A204.1 (cell line): ENCODE measurements at regions not wholly inside any gene's neighbourhood (a gene's known extent, or its start where the extent isn't known, plus 50 kb on each side); places are given as distances from the start of the nearest gene placed in this dataset.
"Not testable (repeated sequence)": the region's sequence is repeated elsewhere in the genome, so short reads cannot be mapped to it uniquely, and the experiment has no call there.

Source experiments
- FAIRE-seq: peaks from 2 replicates; lab custom pipeline; 2012; peaks lifted over from hg19 to GRCh38; lab: Jason Lieb, UNC

DNA sequence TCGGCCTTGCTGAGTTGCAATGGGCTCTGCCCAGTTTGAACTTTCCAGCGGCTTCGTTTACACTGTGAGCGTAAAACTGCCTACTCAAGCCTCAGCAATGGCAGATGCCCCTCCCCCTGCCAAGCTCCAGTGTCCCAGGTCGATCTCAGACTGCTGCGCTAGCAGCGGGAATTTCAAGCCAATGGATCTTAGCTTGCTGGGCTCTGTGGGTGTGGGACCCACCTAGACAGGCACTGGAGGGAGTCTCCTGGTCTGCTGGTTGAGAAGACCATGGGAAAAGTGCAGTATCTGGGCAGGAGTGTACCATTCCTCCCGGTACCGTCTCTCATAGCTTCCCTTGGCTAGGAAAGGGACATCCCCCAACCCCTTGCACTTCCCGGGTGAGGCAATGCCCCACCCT, 88.2 kb downstream of the KLHL28 start:
- no peak for FAIRE-seq

DNA sequence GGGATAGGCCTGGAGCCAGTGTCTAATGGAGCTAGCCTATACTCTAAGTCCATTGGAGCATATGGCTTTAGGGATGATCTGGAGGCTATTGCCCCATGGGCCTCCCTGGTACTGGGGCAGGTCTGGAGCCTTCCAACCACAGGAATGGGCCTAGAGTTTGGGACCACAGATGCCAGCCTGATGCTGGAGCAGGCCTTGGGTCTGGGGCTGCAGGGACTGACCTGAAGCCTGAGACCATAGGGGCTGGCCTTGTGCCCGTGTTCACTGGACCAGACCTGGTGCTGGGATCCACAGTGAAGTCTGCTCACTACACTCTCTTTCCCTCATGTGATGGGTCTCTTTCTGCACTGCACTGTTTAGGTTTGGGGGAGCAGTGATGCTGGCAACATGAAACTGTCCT, 95.0 kb downstream of the KLHL28 start:
- no peak for FAIRE-seq

- no peak for FAIRE-seq
Observed at GRCh38 chr14:44866322-44866721, 95.4 kb downstream of the KLHL28 start.

- FAIRE-seq, result no peak
Observed at GRCh38 chr14:44863271-44863670, 98.5 kb downstream of the KLHL28 start.

- no peak for FAIRE-seq
Observed at GRCh38 chr14:44854114-44854513, 107.6 kb downstream of the KLHL28 start.

DNA sequence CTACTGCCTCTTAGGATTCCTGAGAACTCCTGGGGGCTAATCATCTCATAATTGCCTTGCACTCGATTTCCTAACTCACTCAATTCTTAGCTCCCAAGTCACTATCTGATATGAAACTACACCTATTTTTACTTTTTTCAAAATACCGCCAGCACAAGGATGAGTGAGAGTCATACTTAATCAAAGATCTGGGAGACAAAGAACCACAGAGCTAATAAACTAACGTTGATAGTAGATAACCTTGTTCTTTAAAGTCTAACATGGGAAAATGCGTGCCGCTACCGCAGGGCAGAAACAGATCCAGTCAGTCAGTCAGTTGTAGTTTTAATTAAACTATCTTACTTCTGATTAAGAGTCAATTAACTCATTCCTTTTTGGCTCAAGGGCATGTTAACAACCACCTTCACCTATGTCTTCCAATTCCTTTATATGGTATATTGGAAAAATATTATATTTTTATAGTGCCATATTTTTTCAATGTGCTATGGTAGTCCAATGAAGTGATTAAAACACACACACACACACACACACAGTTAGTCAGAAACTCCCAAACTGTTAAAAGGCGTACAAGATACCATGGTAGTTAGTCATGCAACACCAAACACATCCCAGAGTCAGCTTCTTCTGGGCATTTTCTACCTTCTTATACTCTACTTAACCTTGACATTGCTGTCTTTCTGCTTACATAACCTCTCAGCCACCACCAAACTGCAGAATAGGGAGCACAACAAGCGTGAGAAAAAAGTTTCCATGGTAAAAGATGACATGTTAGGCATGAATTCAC, 114.0 kb downstream of the KLHL28 start:
- no peak for FAIRE-seq

DNA sequence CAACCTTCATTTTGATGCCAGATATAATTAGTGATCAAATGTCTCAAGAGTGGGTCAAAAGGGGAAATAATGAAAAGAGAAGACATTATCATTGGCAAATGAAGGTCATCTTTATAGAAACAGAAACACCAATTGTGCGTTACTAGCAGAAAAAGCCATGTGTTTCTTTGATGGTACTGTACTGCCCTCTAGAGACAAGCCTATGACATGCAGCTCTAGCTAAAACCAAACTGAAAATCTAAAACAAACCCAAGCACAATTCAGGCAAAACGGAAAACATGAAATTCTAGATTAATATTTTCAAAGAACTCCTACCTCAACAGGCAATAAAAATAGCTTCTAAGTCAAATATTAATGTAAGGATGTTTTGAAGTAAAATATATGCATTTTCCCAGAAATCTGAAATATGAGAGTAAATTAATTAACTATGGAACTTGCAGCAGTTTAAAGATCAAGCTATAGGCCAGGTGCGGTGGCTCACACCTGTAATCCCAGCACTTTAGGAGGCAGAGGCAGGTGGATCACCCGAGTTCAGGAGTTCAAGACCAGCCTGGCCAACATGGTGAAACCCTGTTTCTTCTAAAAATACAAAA, 115.4 kb downstream of the KLHL28 start:
- FAIRE-seq, result peak; percentile 97

DNA sequence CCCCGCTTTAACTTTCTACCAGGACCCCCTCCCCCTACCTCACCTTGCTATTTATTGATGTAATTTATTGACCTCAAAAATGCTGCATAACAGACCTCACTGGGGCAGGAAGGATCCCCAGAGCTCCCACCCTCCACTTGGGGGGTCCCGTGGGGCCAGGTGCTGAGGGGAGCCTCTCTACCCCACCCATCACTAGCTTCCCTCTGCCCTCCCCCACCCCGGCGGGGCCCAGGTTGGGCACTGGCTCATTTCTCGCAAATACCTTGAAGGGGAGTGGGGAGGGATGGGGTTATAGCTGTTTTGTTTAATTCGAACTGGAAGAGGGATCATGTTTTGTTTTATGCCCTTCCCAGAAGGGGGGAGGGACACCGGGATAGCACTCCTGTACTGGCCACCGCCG, 125.8 kb downstream of the KLHL28 start:
- not testable (repeated sequence) for FAIRE-seq

DNA sequence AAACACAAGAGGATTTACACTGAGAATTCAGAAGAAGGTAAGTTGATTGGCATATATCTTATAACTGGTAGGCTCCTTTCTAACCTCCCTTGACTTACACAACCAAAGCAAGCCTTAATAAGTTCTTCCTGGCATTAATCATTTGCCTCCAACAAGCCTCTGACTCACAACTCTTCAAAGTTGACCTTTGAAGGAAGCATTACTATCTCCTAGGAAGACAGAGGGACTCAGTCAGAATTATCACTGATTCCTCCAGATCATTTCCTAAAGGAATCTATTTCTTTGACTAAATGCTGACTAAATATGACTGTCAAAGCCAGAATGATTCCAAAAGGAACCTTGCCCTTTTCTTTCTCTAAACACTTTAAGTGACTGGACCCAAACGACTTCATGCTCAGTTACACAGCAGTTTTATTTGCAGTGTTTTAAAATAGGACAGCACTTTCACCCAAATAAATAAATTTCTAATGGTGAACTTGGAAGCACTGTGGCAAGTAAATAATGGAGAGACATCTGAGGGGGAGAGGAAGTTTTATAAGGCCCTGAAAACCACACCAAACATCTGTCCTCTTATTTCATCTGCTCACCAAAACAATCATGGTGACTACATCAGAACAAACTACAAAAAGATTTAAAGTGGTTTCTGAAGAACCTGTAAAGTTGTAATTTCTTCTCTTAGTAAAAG, 128.2 kb downstream of the KLHL28 start:
- no peak for FAIRE-seq

DNA sequence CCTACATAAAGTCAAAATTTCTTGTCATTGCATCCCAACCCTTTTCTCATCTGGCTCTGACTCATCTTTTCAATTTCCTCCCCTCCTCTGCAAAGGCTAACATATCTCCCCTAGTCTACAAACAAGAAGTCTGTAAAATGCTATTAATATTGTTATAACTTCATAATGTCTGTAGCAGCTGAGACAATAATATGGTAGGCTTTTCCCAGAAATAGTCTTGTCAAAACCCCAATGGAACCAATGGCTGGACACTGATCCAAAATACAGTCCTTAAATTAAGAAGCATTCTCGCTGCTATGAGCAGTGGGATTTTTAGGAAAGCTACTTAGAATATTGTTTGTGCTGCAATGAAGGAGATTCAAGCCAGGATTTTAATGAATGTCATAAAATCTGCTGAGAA, 131.4 kb downstream of the KLHL28 start:
- FAIRE-seq, result no peak

DNA sequence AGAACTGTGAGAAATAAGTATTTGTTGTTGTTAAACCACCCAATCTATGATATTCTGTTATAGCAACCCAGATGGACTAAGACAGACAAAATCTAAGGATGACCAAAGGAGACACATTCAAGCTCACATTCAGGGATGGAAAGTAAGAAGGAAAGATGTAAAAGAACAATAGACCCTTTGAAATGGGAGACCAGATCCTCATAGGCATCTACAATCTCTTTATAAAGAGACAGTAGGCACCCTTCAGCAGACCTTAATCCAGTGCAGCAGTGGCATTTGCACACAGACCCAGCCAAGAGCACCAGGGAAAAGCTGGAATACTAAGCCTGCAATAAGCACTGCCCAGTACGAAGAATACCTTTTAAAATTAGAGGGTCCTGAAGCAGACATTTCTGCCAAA, 132.7 kb downstream of the KLHL28 start:
- no peak for FAIRE-seq

GRCh38 chr14:44828023-44828422, 133.7 kb downstream of the KLHL28 start:
- no peak for FAIRE-seq

DNA sequence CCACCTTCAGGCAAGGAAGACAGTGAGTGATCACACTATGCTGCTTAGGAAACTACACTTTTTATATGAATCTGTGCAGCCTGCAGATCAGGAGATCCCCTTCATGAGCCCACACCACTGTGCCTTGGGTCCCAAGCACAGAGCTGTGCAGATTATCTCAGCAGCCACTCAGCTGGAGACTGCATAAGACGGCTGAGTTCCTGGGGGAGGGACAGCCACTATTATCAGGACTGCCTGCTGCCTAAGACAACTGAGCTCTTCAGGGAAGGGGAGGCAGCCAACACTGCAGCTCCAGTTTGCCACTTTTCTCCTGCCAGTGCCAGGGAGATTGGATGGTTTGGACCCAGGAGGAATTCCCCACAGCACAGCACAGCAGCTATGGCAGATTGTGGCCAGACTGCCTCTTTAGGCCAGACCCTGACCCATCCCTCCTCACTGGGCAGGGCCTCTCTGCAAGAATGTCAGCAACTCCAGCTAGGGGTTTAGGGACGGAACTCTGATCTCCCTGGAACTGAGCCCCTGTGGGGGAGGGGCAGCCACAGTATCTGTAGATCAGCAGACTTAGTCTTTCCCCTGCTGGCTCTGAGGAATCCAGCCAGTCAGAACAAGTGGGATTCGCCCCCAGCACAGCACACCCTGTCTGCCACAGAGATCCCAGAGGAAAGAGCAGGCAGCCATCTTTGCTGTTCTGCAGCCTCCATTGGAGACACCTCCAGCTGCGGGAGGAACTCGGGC, 141.3 kb downstream of the KLHL28 start:
- no peak for FAIRE-seq

- FAIRE-seq, result no peak
Observed at GRCh38 chr14:44814196-44814595, 147.6 kb downstream of the KLHL28 start.

DNA sequence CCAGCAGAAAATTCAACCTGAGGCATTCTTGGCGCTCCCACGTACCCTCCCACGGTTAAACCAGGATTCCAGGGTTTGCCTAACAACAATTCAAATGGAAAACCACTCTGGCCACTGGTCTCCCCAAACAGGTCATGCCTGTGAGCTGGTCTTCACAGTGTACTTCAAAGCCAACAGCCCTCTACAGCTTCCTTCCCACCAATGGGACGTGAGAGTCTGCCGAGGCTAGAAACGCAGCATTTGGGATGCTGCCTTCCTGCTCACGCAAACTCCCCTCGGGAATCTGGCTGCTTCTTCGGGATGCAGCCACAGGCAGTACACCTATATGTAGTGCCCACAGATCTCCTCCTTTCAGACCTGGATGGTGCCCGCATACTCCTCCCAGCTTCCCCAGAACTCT, 149.1 kb downstream of the KLHL28 start:
- FAIRE-seq, result no peak

DNA sequence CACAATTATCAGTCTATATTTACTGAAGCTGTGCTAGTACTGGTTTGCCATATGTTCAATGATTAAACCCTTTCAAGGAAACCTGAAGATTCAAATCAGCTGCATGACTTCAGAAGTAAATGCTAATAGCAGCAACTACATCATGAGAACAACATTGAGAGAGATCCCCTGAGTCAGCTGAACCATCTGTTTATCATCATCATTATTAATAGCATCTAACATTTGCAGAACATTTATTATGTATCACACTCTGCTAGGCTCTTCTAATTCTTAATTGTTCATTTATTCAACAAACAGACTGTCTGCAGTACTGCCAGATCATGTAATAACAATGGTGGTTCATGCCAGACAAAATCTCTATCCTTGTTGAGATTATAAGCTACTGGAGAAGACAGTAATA, 157.4 kb downstream of the KLHL28 start:
- no peak for FAIRE-seq

GRCh38 chr14:44803239-44803905, 158.4 kb downstream of the KLHL28 start:
- peak; percentile 97 for FAIRE-seq

DNA sequence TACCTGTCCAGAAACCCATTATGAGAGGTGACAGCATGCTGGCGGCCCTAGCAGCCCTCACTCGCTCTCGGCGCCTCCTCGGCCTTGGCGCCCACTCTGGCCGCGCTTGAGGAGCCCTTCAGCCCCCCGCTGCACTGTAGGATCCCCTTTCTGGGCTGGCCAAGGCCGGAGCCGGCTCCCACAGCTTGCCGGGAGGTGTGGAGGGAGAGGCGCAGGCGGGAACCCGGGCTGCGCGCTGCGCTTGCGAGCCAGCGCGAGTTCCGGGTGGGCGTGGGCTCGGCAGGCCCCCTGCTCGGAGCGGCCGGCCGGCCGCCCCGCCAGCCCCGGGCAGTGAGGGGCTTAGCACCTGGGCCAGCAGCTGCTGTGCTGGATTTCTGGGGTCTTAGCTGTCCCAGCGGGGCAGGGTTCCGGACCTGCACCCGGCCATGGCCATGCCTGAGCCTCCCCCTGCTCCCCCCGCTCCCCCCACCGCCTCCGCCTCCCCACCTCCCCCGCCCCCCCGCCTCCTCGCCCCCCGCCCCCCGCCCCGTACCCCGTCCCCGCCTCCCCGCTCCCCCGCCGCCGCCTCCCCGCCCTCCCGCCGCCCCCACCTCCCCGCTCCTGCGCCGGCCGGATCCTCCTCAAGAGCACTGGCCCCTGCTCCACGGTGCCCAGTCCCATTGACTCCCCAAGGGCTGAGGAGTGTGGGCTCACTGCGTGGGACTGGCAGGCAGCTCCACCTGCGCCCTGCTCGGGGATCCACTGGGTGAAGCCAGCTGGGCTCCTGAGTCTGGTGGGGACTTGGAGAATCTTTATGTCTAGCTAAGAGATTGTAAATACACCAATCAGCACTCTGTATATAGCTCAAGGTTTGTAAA, 163.1 kb downstream of the KLHL28 start:
- FAIRE-seq, result no peak

GRCh38 chr14:44795725-44796124, 166.0 kb downstream of the KLHL28 start:
- no peak for FAIRE-seq

DNA sequence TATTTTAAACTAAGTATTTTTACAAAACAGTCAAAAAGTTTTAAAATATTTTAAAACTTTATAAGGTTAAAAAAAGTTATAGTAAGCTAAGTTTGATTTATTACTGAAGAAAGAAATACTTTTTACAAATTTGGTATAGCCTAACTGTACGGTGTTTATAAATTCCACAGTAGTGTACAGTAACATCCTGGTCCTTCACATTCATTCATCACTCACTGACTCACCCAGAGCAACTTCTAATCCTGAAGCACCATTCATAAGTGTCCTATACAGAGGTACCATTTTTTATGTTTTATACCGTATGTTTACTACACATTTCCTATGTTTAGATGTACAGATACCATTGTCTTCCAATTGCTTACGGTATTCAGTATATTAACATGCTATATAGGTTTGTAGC, 170.0 kb downstream of the KLHL28 start:
- no peak for FAIRE-seq

GRCh38 chr14:44788612-44789011, 173.1 kb downstream of the KLHL28 start:
- no peak for FAIRE-seq
